ENCODE measurements at regions not wholly inside any gene's neighbourhood (a gene's known extent, or its start where the extent isn't known, plus 50 kb on each side); places are given as distances from the start of the nearest gene placed in this dataset.

DNA sequence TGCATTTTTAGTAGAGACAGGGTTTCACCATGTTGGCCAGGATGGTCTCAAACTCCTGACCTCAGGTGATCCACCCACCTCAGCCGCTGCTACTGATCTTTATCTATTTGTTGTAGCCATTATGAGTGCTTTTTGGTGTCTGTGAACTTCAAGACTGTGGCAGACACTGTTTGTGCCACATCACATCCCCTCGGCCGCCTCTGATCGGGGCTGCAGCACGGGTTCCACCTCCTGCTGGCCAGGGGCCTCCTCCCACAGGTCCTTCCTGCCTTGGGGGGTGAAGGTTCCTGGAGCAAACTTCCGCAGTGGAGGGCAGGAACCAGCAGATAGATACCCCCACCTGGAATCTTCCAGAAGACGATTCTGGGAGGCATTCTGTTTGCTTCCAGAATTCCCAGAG lies 98.5 kb downstream of the C9orf50 start:
- TF ChIP-seq, protein P1, sequence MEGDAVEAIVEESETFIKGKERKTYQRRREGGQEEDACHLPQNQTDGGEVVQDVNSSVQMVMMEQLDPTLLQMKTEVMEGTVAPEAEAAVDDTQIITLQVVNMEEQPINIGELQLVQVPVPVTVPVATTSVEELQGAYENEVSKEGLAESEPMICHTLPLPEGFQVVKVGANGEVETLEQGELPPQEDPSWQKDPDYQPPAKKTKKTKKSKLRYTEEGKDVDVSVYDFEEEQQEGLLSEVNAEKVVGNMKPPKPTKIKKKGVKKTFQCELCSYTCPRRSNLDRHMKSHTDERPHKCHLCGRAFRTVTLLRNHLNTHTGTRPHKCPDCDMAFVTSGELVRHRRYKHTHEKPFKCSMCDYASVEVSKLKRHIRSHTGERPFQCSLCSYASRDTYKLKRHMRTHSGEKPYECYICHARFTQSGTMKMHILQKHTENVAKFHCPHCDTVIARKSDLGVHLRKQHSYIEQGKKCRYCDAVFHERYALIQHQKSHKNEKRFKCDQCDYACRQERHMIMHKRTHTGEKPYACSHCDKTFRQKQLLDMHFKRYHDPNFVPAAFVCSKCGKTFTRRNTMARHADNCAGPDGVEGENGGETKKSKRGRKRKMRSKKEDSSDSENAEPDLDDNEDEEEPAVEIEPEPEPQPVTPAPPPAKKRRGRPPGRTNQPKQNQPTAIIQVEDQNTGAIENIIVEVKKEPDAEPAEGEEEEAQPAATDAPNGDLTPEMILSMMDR (IDR thresholded peaks at IDR 0.05), result no peak
- TF ChIP-seq ZFX (IDR thresholded peaks at IDR 0.05; ENCODE audit: borderline replicate concordance), result no peak

Measured in 22Rv1 (cell line).